Stimulated activated CD8-positive, alpha-beta memory T cell treated with anti-CD3 and anti-CD28 coated beads, Interleukin-7, amount 100 ng/mL, for 48 hours (primary cell): ENCODE measurements at regions not wholly inside any gene's neighbourhood (a gene's known extent, or its start where the extent isn't known, plus 50 kb on each side); places are given as distances from the start of the nearest gene placed in this dataset.
"Not testable (repeated sequence)": the region's sequence is repeated elsewhere in the genome, so short reads cannot be mapped to it uniquely, and the experiment has no call there.

Source experiments
- DNase-seq, 2 donors: peaks; one replicate each; pipeline ENCODE4 v3.0.0-alpha.2; 2020; ENCODE audit warnings: low read depth in 1 of 2; ENCODE audit errors: extremely low read depth in 1 of 2

GRCh38 chr17:43345515-43345914 is 53.3 kb upstream of the ARL4D start:
- not testable (repeated sequence) for DNase-seq

GRCh38 chr17:43344685-43345084 is 54.1 kb upstream of the ARL4D start:
- no peak for DNase-seq

GRCh38 chr17:43342589-43342890 is 56.3 kb upstream of the ARL4D start:
- DNase-seq = no peak

GRCh38 chr17:43341715-43342588 is 56.8 kb upstream of the ARL4D start:
- peak in 1 of 2 donors; percentile 34 for DNase-seq

- peak in 1 of 2 donors; percentile 50 for DNase-seq
Measured at GRCh38 chr17:43338886-43339516, 59.8 kb upstream of the ARL4D start.

- DNase-seq = no peak
Measured at GRCh38 chr17:43337684-43338428, 60.9 kb upstream of the ARL4D start.

- no peak for DNase-seq
Measured at GRCh38 chr17:43334738-43335402, 63.9 kb upstream of the ARL4D start.

GRCh38 chr17:43333433-43333943 is 65.3 kb upstream of the ARL4D start:
- DNase-seq = no peak

GRCh38 chr17:43332230-43332629 is 66.6 kb upstream of the ARL4D start:
- no peak for DNase-seq

- DNase-seq = no peak
Measured at GRCh38 chr17:43330876-43331639, 67.7 kb upstream of the ARL4D start.

- DNase-seq = no peak
Measured at GRCh38 chr17:43329183-43329582, 69.6 kb upstream of the ARL4D start.

- DNase-seq = no peak
Measured at GRCh38 chr17:43328650-43329049, 70.1 kb upstream of the ARL4D start.

GRCh38 chr17:43327834-43328420 is 70.9 kb upstream of the ARL4D start:
- DNase-seq = no peak

GRCh38 chr17:43327421-43327820 is 71.4 kb upstream of the ARL4D start:
- DNase-seq = no peak

GRCh38 chr17:43326490-43327275 is 72.1 kb upstream of the ARL4D start:
- no peak for DNase-seq

- no peak for DNase-seq
Measured at GRCh38 chr17:43324205-43324893, 74.4 kb upstream of the ARL4D start.

- DNase-seq = no peak
Measured at GRCh38 chr17:43319293-43320124, 79.3 kb upstream of the ARL4D start.
